GM21360 (cell line): ENCODE measurements at regions not wholly inside any gene's neighbourhood (a gene's known extent, or its start where the extent isn't known, plus 50 kb on each side); places are given as distances from the start of the nearest gene placed in this dataset.

ENCODE experiments used
- ATAC-seq: cut with Tn5 transposase; IDR thresholded peaks from one replicate; pipeline ENCODE4 v1.9.1; 2021; ENCODE audit warnings: mild to moderate bottlenecking, moderate library complexity; ENCODE audit not compliant: unreplicated experiment

GRCh38 chr7:109121599-109122300 lies 552.1 kb downstream of the DNAJB9 start:
- no peak for ATAC-seq

- no peak for ATAC-seq
These were observed 555.3 kb downstream of the DNAJB9 start for GRCh38 chr7:109125001-109125400.

GRCh38 chr7:109126404-109127050 lies 556.9 kb downstream of the DNAJB9 start:
- ATAC-seq, result no peak

GRCh38 chr7:109127145-109127544 lies 557.5 kb downstream of the DNAJB9 start:
- ATAC-seq, result no peak

- ATAC-seq, result no peak
These were observed 561.5 kb downstream of the DNAJB9 start for GRCh38 chr7:109131141-109131540.

- no peak for ATAC-seq
These were observed 567.2 kb downstream of the DNAJB9 start for GRCh38 chr7:109136893-109137292.

GRCh38 chr7:109154748-109155147 lies 585.1 kb downstream of the DNAJB9 start:
- no peak for ATAC-seq

- no peak for ATAC-seq
These were observed 588.6 kb downstream of the DNAJB9 start for GRCh38 chr7:109158246-109158645.

- no peak for ATAC-seq
These were observed 607.0 kb downstream of the DNAJB9 start for GRCh38 chr7:109176661-109177060.

GRCh38 chr7:109178342-109178741 lies 608.7 kb downstream of the DNAJB9 start:
- ATAC-seq, result no peak

GRCh38 chr7:109179601-109180000 lies 609.9 kb downstream of the DNAJB9 start:
- no peak for ATAC-seq

- ATAC-seq, result no peak
These were observed 621.2 kb downstream of the DNAJB9 start for GRCh38 chr7:109190766-109191398.

- ATAC-seq, result no peak
These were observed 636.5 kb downstream of the DNAJB9 start for GRCh38 chr7:109206196-109206595.

- no peak for ATAC-seq
These were observed 643.4 kb downstream of the DNAJB9 start for GRCh38 chr7:109213081-109213480.

GRCh38 chr7:109215341-109215740 lies 645.7 kb downstream of the DNAJB9 start:
- ATAC-seq, result no peak

GRCh38 chr7:109224100-109224499 lies 654.4 kb downstream of the DNAJB9 start:
- no peak for ATAC-seq

GRCh38 chr7:109226699-109227098 lies 657.0 kb downstream of the DNAJB9 start:
- ATAC-seq, result no peak

GRCh38 chr7:109235316-109235715 lies 665.6 kb downstream of the DNAJB9 start:
- ATAC-seq, result no peak

GRCh38 chr7:109246330-109247077 lies 676.8 kb downstream of the DNAJB9 start:
- no peak for ATAC-seq

GRCh38 chr7:109256762-109257560 lies 687.3 kb downstream of the DNAJB9 start:
- ATAC-seq, result no peak

- no peak for ATAC-seq
These were observed 689.5 kb downstream of the DNAJB9 start for GRCh38 chr7:109259151-109259550.
